ENCODE measurements at regions not wholly inside any gene's neighbourhood (a gene's known extent, or its start where the extent isn't known, plus 50 kb on each side); places are given as distances from the start of the nearest gene placed in this dataset.

- TF ChIP-seq POLR2AphosphoS5 (IDR thresholded peaks at IDR 0.05; ENCODE audit: borderline replicate concordance, low read depth, low read length) (no peak), EZH2 (IDR thresholded peaks at IDR 0.05) (no peak), FOXP2 (optimal IDR thresholded peaks at IDR 0.05; ENCODE audit: control extremely low read depth, extremely low read length, insufficient read depth) (no peak)
These were observed 398.0 kb downstream of the RAPGEF2 start for GRCh38 chr4:159500861-159501260.
